ENCODE measurements at regions not wholly inside any gene's neighbourhood (a gene's known extent, or its start where the extent isn't known, plus 50 kb on each side); places are given as distances from the start of the nearest gene placed in this dataset.
"Not testable (repeated sequence)": the region's sequence is repeated elsewhere in the genome, so short reads cannot be mapped to it uniquely, and the experiment has no call there.

DNA sequence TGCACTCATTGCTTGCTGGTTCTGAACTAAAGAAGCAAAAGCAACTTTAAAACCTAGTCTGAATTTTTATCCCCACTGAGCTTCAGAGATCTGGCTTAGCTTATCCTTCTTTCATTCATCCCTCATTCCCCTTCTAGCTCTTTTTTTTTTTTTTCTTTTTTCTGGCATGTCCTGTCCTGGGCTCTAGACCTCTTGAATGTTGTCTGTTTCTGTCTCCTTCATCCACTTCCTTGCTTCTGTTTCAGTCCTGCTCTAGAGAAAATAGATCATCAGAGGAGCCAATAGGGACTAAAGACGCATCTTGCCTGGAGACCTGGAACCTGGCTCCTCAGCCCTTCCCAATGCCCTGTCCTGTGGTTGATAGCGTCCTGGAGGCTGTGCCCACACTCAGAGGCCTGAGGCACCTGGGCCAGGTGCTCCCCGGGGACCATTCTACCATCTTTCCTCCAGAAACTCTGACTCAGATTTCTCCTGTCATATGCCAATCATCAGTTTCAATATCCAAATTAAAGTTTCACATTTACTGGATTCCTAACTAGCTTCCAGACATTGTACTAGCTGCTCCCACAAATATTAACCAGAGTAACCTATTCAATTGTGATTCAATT is 115.7 kb upstream of the GATB start:
- DNase-seq = no peak

DNA sequence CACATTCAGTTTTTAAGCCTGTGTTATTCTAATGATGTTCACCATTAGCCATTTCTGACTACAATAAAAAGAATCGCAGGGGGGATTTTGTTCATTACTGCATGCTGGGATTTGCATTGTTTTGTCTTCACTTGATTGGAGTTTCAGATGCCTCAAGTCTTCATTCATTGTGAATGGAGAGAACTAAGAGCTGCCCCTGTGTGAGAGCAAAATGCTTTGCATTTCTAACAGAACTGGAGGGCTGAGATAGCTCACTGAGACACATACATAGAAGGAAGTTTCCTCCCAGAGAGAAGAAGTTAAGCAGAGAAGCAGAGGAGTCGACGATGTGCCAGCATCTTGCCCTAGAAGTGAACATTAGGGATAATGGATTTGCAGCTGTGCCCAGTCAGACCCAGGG is 113.5 kb upstream of the GATB start:
- DNase-seq = no peak

DNA sequence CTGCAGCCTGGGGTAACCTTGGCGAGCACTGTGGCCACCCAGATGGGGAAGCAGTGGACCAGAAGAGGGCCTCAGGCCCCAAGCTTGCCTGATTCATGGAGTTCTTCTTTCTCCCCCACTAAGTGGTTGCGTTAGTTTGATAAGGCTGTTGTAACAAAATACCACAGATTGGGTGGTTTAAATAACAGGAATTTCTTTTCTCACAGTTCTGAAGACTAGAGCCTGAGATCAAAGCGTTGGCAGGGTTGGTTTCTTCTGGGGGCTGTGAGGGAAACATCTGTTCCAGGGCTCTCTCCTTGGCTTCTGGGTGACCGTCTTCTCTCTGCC is 105.7 kb upstream of the GATB start:
- no peak for DNase-seq

DNA sequence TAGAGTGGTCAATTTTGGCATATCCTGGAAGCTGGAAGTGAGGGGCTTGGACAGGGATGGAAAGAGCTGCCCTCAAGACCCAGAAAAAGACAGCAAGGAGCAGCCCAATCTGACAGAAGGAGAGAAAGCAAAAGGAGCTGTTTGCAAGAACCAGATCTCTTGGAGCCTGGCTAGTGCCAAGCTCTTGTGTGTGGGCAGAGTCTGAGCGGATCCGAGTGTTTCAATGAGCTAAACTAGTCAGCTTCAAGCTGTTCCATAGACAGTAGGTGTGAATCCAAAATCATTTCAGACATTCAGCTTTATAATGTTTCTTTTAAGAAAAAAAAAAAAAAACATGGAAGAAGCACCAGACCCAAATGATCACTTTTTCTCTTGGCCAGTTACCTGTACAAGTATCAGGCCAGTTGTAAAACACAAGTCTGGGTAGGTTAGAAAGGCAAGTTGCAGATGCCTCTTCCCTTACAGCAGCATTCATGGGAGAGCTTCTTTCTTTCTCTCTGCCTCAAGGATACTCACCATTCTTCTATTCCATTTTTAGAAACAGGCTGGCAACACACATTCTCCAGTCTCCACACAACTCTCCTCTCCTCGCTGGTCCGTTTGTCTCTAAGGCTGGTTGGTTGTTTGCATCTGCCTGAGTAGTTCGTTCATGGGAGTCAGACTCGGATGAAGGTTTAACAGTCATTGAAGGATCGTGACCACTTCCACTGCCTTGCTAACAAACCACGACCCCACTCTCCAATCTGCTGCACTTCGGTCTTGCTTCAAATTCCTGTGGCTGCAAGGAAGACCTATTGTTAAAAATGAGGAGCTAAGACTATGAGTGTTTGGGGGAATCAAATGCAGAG is 105.2 kb upstream of the GATB start:
- no peak for DNase-seq

DNA sequence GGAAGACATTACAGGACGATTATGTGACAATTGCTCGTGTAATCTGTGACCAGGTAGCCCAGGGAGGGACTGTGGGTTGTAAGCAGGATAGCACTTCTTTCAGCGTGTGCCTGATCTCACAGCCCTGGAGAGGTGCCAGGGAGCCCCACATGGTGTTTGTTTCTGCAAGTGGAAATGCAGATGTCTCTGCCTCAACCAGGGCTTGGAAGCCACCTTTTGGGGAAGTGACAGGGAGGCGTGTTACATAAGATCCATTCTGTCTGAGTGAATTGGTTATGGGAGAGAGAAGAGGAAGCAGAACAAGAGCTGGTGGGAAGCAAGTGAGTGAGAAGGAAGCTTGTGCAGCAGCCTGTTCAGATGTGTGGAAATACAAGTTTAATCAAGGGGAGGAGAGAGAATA is 104.5 kb upstream of the GATB start:
- DNase-seq = peak; percentile 32

DNA sequence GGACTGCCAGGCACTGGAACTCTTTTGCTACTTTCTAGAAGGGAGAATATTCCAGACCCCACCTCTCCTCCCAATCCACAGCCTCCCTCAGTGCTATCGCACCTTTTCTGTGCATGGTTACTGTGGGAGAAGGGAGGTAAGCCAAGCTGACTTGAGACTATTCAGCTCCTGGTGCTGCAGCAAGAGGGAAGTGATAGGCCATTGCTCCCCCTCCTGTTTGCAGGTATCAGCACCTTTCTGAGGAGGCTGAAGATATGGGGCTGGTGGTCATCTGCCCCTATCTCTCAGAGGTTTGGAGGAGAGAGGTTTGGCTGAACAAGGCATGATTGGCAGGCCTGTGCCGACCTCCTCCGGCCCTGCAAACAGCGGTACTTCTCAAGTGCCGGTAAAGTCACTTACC is 103.3 kb upstream of the GATB start:
- DNase-seq = no peak

DNA sequence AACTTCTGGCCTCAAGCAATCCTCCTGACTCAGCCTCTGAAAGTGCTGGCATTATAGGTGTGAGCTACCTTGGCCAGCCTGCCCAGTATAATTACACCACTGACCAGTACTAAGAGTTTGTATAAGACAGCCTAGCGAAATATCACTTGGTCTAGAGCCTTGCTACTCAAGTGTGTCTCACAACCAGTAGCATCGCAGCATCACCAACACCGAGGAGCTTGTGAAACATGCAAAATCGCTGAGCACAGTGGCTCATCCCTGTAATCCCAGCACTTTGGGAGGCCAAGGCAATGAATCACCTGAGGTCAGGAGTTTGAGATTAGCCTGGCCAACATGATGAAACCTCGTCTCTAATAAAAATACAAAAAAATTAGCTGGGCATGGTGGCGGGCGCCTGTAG is 102.0 kb upstream of the GATB start:
- DNase-seq = no peak

DNA sequence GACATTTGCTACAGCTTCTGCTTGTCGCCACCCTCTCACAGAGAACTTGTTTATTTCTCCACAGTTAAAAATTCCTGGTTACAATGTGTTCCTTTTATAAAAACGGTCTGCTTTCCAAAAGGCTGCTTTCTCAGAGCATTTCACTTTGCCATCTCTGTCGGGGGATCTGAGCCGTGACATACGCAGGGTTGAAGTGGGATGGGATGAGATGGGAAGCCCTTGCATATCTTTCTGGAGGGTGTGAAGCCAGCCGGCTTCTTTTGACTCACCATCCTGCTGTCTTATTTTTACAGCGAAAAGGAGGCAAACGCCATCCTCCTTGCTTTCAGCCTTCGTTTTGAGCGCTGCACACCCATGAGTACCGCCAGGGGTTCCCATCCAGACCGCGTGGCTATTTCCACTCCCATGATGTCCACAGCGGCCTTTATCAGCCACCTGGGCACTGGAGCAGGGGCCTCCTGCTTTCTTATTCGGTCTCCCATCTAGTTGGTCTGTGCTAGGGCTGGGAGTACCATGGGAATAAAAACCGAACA is 99.8 kb upstream of the GATB start:
- no peak for DNase-seq

DNA sequence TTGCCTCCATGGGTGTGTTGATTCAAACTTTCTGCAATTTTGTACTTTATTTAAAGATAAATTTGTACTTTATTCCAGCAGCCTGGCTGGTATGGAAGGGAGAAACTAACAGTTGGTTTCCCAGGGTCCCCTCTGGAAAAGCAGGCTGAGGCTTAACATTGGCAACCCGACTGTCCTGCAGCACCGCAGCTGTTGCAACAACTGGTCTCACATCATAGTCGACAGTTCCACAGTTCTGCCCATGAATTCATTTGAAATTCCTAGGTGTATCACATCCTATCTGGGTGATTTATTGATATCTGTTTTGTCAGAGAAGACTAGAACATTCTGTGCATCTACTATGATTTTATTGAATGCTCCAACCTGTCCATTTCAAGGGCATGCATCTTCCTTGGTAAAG is 98.8 kb upstream of the GATB start:
- DNase-seq = no peak

DNA sequence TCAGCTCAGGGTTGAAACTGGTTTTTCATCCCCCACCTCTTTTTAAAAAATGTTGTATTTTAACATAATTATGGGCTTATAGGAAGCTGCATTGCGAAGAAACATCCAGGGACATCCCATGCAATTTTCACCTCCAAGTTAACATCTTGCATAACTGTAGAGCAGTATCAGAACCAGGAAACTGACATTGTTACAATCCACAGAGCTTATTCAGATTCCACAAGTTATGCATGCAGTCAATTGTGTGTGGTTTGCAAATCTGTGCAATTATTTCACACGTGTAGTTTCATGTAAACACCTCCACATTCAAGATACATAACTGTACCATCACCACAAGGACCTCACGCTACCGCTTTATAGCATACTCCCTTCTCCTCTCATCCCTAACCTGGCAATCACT is 97.5 kb upstream of the GATB start:
- no peak for DNase-seq

DNA sequence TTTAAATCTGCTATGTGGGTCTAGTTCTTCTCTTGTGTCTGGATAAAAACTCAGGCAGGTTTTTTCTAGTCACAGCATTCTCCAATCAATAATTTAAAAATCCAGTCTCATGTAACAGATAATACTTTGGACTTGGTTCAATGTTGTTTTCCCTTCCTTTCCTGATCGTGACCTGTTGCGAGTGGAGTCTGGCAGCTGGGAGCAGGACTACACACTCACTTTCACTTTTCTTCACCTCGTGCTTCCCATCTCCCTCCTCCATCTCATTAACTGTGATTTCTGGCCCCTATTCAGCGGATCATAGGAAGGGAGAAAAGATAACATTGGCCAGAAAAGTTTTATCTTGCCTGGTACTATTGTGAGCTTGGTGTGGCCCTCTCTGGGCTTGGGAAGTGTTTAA is 96.6 kb upstream of the GATB start:
- DNase-seq = no peak

DNA sequence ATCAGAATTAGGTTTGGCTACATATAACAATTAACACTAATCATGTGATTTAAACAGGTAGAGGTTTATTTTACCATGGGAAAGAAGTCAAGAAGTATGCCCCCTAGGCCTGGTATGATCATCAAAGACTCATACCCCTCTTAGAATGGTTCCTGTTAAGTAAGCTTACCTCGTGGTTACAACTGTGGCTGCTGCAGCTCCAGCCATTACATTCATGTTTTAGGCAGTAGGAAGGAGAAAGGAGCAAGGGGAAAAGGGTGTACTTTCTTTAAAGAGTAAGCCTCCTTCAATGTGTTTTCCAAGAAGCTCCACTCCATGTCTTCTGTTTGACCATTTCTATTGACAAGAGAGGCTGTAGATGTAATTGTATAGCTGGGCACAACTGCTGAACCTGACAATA is 94.9 kb upstream of the GATB start:
- DNase-seq = no peak

DNA sequence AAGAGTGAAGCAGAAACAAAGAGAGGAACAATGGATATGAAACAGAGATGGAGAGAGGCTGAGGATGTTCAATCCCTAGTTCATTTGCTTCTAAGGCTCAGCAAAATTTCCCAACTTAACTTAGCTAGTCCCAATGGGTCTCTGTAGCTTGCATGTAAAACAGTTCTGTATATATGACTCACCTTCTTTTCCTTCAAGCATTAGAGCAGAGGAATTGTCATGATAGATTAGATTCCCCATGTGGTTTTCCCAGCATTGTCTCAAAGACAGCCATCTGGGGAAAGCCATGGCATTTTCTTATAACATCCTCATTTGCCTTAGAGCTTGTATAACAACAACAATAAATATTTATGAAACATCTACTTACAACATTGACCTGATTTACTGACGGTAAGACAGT is 93.9 kb upstream of the GATB start:
- DNase-seq = no peak

DNA sequence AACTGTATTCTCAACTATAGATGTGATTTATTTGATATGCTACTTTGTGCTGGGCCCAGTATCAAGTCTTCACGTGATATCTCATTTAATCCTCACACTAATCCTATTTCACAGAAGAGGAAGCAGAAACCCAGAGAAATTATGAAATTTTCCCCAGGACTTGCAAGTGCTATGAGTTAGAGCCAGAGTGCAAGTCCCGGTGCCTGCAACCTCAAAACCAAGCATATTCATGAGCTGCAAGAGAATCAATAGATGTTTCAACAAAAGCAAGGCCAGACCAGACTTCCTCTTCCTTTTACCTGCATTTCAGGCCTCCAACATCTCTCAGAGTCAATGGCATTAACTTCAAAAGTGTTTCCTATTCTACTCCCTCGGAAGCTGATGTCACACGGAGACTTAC is 92.2 kb upstream of the GATB start:
- DNase-seq = no peak

DNA sequence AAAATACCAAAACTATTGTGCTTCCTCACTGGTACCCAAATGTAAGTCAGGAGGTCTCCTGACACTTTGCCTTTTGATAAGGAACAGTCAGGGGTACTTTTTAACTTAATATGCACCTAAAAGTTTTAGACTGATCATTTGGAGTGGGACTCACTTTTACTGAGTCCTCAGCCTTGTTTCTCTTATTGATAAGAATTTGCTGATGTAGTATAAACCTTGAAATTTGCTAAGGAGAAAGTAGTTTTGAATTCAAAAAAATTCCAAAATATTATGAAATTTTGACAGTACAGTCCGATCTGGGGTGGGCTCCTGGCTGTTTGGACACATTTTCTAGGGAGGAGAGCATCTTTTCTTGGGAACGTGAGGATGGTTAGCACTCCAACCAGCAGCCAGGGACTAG is 91.4 kb upstream of the GATB start:
- no peak for DNase-seq

DNA sequence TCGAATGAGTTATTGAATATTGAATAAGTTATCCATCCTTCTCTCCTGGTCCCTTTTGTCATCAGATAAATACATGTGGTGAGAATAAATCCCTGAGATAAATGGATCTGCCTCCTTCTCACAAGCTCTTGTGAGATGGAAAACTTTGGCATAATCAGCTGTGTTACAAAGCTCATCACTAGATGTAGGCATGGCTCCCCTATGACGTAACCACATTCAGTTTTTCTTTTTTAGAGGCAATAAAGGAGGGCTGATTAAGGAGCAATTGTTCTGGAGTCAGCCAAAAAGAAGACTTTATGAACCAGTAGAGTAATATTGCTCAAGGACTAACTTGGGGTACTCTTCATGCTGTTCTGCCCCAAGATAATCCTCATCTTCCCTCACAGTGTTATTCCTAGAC is 90.5 kb upstream of the GATB start:
- DNase-seq = no peak

DNA sequence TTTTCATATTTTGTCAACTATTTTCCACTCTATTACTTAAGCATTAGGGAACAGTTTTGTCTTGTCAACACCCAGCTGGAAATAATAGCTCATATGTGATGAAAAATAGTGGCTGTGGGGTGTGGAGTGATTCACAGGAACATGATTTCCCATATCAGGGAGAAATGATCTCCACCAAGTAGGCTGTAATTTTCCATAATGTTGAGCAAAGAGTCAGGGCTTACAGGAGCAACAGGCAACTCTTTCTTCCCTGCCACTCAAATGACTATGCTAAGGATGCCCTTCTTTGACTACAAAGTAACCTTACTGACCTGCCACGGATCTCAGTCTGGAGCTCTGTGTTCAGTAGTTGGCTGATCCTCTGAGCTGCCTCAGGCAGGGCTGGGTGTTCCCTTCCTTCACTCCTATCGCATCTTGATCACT is 90.0 kb upstream of the GATB start:
- DNase-seq = no peak

DNA sequence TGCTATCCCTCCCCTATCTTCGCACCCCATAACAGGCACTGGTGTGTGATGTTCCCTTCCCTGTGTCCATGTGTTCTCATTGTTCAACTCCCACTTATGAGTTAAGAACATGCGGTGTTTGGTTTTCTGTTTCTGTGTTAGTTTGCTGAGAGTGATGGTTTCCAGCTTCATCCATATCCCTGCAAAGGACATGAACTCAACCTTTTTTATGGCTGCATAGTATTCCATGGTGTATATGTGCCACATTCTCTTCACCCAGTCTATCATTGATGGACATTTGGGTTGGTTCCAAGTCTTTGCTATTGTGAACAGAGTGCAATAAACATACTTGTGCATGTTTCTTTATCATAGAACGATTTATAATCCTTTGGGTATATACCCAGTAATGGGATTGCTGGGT is 84.7 kb upstream of the GATB start:
- DNase-seq = not testable (repeated sequence)

DNA sequence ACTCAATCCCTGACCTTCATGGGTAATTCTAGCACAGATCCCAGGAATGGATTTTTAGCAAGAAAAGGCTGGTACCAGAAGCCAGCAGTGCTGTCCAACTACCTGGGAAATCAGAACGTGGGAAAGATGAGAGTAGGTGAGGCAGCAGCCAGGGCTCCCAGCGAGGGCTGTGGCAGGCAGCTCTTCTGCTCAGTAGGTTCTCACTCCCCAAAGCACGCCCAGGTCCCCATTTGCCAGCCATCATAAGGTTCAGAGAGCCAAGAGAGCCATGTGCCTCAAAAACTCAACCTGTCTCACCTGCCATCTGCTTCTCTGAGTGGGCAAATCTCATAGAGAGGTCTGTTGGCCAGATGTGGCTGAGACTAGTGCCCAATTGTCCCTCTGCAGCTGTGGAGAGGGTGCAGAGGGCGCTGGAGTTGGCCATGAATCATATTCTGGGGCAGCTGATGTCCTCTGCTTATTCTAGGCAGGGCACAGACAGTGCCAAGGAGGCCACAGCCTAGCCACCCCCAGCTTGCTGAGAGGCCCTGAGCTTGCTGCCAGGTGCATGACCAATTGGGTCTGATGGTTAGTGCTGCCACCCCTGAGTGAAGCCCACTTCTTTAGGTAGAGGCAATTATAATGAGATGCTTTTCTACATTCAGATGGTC is 81.7 kb upstream of the GATB start:
- no peak for DNase-seq

DNA sequence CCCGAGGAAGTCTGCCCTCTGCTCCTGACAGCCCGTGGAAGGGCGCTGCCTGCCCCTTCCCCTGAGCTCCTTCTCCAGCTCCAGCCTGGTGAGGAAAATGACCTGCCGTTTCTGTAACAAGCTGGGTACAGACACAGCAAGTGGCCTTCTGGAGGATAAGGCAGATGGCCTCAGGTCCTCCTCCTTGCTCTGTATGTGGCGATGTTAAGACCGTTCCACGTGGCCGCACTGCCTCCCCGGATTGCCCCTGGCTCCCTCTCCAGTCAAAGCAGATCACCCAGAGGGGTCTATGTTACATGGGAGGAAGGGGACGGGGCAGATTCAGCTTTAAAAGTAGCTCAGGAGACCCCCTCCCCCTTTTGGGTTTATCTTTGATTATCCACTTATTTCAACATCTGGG is 80.3 kb upstream of the GATB start:
- no peak for DNase-seq

DNA sequence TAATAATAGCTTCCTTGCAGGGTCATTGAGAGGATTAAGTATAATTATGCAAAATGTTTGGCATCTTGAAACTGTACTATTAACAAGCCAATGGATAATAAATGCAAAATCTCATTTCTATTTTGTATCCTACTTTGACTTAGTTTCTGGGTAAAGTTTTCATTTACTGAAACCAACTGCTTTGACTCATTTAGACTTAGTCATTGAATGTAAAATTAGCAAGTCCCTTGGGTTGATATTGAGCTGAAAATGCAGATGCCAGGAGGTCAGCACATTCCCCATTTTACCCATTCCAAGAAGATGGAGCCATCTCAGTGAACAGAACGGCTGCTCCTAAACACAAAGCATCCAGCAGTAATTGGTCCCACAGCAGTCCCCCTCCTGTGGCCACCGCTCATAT is 74.7 kb upstream of the GATB start:
- DNase-seq = no peak

DNA sequence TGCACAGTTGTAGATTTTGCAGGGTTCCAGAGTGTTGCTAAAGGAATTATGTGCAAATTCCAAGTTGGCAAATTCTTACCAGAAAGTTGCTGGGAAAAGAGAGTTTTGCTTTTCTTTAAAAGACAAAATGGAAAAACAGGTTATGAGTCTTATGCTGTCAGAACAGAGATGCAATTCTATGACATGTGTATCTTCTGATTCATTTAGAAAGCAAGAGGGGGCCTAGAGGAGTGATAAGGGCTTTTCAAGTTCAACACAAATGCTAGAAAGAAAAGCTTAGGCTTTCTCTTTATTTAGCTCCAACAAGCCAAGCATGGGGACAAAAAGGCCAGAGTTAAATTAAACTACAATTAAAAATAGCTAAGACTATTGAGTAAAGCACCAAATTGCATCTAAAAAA is 72.4 kb upstream of the GATB start:
- DNase-seq = no peak

DNA sequence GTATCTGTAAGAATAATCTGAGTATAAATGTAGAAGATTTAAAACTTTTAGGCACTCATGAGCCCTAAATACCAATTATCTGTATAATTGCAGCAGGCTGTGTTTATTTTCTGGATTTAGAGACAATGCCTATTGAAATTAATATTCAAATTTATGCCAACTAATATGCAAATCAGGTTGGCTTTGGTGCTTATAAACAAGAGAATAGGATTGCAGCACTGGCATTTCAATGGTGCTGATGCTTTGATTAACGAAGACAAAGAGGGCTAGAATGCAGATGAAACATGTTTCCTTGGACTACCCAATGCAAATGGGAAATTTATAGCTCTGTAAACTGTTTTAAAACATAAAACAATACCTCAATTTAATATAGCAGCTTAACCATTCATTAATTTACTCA is 70.7 kb upstream of the GATB start:
- no peak for DNase-seq

DNA sequence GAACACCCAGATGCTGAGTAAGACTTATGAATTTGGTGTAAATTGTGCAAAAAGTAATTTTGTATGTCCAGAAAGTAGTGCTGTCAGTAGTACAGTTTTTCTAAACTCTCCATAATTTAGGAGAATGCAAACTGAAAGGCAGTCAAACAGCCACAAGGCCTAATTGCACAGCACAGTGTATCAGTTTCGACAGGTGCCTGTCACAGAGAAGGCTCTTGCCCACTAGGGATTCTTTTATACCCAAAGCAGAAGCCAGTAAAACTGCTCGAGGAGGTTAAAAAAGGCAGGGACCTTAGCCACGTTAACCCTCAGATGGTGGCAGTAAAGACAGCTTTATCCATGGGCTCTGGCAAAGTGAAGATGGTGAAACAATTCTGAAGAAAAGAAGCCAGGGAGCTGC is 69.4 kb upstream of the GATB start:
- DNase-seq = no peak
